Posterior vena cava (tissue), 2 donors: ENCODE measurements at regions not wholly inside any gene's neighbourhood (a gene's known extent, or its start where the extent isn't known, plus 50 kb on each side); places are given as distances from the start of the nearest gene placed in this dataset.

Source experiments
- DNase-seq: peaks from one replicate; pipeline ENCODE4 v3.0.0-alpha.2; 2020; ENCODE audit warnings: low spot score
- intact Hi-C, 2 donors: fragments of 100-400 bp; cut with DNase I; formaldehyde crosslinking; loops; one replicate each; pipeline versions ENCODE4 v1.14.1 to v1.14.2; 2022 to 2023
- donor health status: DM: yes; HTN: yes; CAD: no.
- donor health status: DM: yes; HTN: yes; CAD: no.

DNA sequence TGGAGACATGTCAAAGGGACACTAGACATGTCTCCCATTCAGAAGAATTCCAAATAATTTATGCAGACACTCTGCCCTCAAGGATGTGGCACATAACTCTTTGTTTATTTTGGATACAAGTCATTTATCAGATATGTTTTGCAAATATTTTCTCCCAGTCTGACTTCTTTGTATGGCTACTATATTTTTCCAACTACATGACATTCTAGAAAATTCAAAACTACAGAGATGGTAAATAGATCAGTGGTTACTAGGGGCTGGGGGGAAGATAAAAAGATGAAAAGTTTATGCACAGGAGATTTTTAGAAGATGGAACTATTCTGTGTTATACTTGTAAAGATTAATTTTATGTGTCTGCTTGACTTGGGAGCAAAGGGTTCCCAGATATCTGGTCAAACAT, 347.3 kb upstream of the TRPC7 start:
- no peak for DNase-seq
- intact Hi-C loops, result no loop called here

DNA sequence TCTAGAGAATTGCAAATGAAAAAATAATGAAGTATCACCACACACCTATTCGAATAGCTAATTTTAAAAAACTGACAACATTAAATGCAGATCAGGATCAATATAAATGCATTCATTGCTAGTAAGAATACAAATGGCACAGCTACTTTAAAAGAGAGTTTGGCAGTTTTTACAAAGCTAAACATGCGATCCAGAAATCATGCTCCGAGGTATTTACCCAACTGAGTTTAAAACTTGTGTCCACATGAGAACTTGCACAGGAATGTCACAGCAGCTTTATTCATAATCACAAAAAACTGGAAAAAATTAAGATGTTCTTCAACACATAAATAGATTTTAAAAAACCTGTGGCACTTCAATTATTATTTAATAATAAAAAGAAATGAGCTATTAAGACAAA, 345.5 kb upstream of the TRPC7 start:
- intact Hi-C loops, result no loop called here

DNA sequence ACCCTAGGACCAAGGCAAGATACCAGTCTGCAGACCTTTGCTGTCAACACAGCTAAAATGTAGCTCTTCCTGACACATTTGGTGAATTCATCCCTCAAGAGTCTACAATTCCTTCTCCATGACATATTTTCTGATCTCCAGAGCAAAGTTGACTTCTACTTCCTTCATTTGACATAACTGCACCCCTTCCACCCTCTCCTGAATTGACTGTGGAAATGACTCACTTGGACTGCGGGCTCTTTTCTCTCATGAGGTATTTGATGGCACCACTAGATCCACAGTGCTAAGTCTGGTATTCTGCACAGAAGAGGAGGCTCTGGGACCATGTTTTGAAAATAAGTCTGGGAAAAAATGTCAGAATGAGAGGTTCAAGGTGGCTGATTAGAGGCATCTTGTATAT, 338.4 kb upstream of the TRPC7 start:
- DNase-seq, result no peak
- intact Hi-C loops, result no loop called here

More for the DNA sequence above, 345.5 kb upstream of the TRPC7 start:
- DNase-seq, result no peak

DNA sequence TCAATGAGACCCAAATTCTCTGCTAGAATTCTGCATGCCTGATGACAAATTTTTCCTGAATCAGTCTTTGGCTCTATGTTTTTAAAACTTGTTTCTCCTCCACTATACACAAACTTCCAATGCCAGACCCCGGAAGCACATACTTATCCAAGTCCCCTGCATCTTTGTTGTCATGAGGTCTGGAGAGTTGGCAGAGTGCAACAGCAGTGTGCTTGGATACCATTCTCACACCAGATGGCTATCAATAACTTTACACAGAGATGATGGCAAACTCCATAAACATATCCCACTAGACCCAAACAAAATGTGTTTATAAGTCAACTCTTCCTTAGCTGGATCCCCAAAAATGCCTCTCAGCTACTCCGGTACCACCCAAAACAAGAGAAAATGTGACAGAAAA, 337.7 kb upstream of the TRPC7 start:
- intact Hi-C loops, result no loop called here
- no peak for DNase-seq

DNA sequence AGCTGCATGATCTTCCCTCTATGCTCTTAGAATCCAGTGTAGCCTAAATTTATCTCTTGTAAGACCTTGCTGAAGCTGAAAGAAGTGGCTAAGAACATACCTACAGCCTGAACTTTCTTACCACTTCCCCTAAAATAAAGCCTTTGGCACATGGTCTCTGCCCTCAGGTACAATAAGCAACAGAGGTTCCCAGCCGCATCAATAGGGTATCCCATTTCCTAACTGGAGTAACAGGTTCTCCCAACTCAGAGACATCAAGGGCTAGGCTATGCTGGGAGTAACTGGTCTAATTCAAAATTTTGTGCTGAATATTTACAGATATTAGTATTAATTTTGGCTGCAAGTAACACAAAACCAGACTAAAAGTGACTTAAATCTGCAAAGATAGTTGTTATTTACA, 335.8 kb upstream of the TRPC7 start:
- DNase-seq, result no peak
- intact Hi-C loops, result no loop called here

DNA sequence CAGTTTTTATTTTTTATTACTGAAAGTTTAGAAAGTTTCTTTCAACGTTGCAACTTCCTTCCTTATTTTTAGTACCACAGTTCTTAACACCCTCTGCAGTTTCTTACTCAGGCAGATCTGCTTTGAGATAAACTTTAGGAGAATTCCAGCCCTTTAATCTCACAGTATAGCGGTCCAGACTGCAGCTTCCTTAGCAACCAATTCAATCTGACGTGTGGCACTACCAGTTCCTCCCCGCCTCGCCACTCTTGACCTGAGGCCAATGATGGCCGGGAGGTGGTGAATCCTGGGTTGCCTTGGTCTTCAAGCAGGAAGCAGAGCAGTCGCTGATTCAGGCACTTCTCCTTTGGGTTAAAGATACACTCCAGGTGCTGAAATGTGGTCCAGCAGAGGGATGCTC, 334.3 kb upstream of the TRPC7 start:
- DNase-seq, result no peak
- intact Hi-C loops, result no loop called here

DNA sequence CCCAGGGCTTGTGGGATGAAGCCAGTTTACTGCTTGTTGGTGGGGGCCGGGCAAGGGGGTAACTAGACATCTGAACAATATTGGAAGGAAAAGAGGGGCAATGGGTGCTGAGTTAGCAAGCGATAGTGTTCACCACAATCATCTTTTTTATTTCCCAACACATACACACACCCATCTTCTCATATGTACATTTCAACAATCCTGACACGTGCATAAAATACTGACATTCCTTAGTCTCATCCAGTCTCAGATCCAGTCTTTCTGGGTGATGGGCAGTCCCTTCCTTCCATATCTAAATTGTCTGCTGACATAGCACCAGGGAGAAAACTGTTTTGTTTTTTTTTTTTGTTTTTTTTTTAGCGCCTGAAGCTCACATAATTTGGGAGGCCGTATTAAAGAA, 333.6 kb upstream of the TRPC7 start:
- DNase-seq, result no peak
- intact Hi-C loops, result no loop called here

DNA sequence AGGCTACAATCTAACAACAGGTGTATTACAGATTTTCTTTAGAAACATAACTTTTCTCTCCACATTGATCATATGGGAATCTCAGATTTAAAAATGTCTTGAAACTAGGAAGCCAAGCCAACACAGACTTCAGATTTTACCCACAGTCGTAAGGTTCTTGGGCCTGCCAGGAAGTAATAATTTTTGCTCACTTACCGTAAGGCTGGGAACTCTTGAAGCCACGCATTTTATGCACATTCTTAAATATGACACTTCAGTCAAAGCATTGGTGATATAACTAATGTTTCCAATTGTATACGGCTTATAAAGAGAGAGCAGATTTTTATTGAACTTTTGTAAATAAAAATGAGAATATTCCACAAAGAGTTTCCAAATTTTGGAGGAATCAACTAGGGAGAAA, 328.9 kb upstream of the TRPC7 start:
- DNase-seq, result no peak
- intact Hi-C loops, result no loop called here

DNA sequence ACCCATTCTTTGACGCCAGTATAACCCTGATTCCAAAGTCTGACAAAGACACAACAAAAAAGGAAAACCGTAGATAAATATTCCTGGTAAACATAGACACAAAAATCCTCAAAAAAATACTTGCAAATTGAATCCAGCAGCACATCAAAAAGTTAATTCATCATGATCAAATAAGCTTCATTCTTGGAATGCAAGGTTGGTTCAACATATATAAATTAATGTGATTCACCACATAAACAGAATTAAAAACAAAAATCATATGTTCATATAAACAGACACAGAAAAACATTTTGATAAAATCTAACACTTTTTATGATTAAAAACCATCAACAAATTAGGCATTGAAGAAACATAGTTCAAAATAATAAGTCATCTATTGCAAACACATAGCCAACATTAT, 324.2 kb upstream of the TRPC7 start:
- intact Hi-C loops, result no loop called here
- no peak for DNase-seq

DNA sequence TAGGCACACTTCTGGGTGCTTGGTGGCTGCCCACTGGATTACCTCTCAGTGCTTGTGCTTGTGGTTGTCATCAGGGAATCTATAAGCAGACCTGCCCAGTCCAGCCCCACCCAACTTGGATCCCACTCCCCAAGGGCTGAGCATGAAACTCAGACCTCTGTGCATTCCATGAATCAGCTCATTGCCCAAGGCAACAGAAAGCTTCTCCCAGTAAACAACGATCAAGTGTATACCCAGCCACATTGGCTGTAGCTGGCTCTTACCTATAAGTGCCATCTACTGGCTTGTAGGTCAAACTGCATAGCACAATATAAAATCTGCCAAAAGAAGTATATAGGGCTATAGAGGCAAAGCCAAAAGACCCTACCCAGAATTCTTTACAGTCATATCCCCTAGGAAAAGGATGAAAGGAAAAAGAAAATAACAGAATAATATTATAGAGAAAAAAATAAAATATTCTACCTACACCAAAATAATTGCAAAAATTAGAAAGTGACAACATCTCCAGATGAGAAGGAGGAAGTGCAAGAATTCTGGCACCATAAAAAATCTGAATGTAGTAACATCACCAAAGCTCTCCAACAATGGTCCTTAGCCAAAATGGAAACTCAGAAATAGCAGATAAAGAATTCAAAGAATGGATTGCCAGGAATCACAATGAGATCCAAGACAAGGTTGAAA, 321.0 kb upstream of the TRPC7 start:
- intact Hi-C loops, result no loop called here
- DNase-seq, result no peak

DNA sequence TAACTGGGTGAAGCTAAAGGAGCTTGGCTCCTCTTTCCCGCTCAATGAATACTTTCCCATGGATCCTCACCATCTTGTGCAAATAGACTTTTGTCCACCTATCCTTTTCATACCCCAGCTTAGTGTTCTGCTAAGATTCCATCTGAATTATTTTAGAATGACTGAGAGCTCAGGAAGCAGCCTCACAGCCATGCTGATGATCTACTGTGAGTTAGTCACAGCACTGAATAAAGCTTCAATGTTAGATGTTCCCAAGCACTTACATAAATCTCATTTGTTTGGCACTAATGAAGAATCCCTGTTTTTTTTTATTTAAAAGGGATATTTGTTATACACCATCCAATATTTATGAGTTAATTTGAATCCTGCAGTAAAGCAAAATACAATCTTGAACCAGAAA, 317.6 kb upstream of the TRPC7 start:
- DNase-seq, result no peak
- intact Hi-C loops, result no loop called here

DNA sequence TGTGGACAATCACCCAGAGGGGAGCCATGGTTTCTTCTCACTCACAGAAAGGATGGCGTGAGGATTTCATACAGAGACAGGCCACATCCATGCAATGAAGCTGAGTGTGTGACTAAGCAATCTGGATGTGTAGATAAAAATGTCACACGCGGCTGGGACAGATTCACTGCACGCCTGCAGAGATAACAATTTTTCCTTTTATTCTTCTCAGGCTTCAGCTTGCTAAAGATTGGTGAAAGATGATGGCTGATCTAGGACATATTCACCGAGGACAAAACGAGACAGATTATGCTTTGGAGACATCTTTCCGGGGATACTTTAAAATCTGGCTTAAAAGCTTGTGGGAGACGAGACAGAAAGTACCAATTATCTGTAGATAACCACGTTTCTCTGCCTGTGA, 313.9 kb upstream of the TRPC7 start:
- intact Hi-C loops, result no loop called here
- no peak for DNase-seq

DNA sequence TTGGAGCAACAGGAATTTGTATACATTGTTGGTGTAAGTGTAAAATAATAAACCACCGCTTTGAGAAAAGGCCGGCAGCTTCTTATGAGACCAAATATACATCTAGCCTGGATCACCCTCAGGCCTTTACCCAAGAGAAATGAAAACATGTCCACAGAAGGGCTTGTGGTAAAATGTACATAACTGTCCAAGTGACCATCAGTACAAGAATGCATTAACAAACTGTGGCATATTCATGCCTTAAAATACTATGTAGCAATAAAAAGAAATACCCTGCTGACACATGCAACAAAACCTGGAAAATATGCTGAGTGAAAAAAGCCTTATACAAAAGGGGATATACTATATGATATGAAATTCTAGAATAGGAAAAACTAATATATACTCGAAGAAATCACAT, 311.9 kb upstream of the TRPC7 start:
- DNase-seq, result no peak
- intact Hi-C loops, result no loop called here

DNA sequence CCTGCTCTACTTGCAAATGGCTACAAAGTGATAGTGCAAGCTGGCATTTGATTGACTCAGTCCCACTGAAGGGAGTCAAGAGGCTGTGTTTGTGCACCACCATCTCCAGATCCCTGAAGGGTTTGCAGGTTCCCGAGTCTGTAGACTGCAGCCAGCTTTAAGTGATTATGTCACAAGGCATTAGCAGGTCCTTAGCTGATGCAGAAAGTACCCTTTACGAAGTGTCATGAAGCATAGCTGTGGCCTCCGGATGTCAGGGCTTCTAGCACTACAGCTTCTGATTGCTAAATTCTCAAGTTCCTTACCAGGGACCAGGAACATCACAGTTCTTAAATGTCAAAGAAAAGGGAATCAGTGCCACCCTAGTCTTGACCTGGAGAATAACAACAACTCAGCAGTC, 311.3 kb upstream of the TRPC7 start:
- no peak for DNase-seq
- intact Hi-C loops, result no loop called here

DNA sequence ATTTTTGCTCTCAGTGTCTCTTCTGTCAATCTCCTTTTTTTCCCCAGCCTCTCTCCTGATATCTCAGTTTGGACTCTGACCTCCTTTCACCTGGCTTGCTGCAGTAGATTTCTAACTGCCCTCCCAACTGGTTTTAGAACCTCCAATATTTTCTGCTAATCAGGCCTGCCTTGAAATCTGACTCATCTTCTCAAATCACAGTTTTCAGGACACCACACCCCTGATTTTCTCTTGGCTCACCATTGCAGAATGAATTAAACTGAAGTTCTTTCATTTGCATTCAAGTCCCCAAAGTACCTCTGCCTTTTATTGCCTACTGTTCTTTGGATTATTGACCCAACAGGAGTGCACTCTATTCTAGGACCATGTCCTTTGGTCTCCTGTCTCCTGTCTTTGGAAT, 310.4 kb upstream of the TRPC7 start:
- intact Hi-C loops, result no loop called here

DNA sequence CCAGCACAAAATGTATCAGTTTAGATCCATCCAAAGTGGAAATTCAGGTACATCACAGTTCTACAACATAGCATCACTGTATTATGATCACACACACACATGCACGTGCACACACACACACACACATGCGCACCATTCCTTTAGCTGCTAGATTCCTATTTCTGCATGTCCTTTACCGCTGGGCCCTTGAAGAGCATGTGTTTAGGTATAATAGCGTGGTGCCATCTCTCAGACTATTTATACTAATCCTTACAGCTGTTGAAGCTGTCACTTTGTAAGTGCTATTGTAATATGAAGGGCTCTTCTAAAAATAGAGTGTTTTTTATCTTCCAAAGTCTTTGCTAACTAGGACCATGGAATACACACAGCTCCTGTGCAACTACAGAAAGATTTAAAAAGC, 308.8 kb upstream of the TRPC7 start:
- intact Hi-C loops, result no loop called here
- DNase-seq, result no peak

More for the DNA sequence above, 310.4 kb upstream of the TRPC7 start:
- no peak for DNase-seq

DNA sequence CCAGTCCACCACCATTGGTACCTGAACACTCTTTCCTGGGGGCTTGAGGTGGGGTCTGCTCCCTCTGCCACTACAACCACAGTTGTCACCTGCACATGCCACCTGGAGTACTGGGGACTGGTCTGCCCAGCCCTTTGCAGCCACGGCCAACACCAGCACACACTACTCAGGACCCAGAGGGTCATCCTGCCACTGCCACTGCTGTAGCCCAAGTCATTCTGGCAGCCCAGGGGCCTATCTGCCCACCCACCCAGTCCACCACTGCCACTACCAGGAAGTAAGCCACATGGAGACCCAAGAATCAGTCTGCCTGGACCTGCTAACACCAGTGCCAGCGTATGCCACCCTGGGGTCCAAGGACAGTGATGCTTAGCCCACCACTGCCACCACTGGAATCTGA, 302.4 kb upstream of the TRPC7 start:
- no peak for DNase-seq

DNA sequence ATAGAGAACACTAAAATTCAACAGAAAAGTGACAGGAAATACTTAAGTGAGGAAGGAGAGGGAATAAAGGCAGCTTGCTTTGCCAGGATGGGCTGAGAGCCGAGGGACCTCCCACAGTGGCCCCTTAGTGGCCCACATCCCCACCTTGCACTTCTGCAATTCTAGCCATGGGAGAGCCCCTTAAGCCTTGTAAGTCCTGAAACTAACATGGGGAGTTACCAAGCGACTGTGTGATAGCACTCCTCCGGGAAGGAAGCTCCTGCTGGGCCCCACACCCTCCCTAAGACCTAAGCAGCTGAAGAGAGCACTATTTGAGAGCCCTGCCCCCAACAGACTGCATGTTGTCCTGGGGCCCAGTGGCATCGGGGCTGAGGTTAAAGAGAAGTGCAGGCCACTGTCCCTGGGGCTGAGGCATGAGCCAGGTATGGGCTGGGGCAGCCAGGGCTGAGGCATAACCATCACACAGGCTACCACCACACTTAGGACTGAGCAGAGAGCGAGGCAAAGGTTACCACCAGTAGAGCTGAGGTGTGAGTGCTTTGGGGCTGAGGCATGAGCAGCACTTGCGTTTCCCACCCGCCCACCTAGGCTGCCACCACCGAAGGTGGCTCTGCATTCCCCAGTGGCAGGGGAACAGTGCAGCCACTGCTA, 301.8 kb upstream of the TRPC7 start:
- DNase-seq, result no peak
- intact Hi-C loops, result no loop called here

More for the DNA sequence above, 302.4 kb upstream of the TRPC7 start:
- intact Hi-C loops, result no loop called here

DNA sequence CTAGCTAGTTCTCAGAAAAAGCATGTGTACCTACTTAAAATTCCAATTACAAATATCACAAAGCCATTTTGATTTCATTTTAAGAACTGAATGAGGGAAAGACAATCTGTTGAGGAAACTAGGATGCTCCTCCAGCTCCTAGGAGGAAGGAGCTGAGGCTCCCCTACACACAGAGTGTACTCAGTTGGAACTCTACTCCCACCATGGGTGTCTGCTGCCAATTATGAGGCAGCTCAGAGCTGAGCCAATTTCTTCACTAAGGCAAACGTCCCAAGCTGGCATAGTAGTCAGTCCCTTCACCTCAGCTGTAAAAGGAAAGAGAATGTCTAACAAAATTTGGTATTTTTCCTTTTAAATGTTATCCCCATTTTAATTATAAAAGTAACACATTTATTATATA, 300.0 kb upstream of the TRPC7 start:
- DNase-seq, result no peak
- intact Hi-C loops, result no loop called here

DNA sequence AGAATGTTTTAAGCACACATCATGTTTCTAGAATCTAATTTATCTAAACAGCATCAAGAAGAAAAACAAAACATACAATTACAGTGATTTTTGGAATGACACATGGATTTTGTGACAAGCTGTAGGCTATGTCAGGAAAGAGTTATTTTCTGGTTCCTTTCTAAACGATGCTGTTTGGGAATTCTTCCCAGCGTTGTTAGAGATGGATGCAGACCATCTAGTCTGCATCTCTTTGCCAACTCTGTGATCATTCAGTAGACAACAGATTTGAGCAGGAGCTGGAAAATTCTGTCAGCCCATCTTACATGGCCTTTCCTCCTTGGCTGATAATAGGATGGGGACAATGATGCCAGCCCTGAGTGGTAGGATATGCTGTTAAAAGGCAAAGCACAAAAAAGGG, 295.7 kb upstream of the TRPC7 start:
- intact Hi-C loops, result no loop called here
- DNase-seq, result no peak

DNA sequence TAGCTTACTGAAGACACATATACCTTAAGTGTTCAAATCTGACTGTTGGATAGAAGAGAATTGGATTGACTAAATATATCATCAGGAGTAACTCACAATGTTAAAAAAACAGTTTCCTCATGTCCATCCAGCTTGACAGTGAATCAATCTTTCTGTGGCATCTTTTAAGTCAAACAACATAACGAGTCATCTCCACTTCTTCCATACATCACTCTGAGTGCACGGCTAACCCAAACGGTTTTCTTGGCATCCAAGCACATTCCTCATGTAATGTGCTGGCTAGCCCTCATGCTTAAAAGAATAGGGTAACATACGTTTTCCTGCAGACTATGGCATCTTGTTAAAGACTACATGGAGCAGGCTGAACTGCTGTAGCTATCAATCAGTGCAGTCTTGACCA, 291.5 kb upstream of the TRPC7 start:
- DNase-seq, result no peak
- intact Hi-C loops, result loop anchor here in 1 of 2 donors (5.0 kb wide), 1 partner anchor 545 kb away; no protein-coding TSS in a partner anchor
